Left lung (tissue), 4 donors: ENCODE measurements at regions not wholly inside any gene's neighbourhood (a gene's known extent, or its start where the extent isn't known, plus 50 kb on each side); places are given as distances from the start of the nearest gene placed in this dataset.

Experiments
- ATAC-seq: fragments of 200-7000 bp; cut with Tn5 transposase; one replicate; pipeline ENCODE4 v1.9.1; 2020; ENCODE audit warnings: moderate library complexity
- DNase-seq, 4 donors: peaks; one replicate each; pipeline ENCODE4 v3.0.0-alpha.2; 2013 to 2020
- H3K27ac ChIP-seq, 2 donors: fragments of 200-600 bp; sonication (generic) in 1 of 2; one replicate each; pipeline versions ENCODE4 v1.5.0 to v1.8.0; 2020 to 2021
- H3K27me3 ChIP-seq, 2 donors: fragments of 200-600 bp; sonication (generic) in 1 of 2; one replicate each; pipeline versions ENCODE4 v1.5.0 to v1.8.0; 2020 to 2021
- H3K36me3 ChIP-seq, 2 donors: fragments of 200-600 bp; sonication (generic) in 1 of 2; one replicate each; pipeline versions ENCODE4 v1.5.0 to v1.8.0; 2020 to 2021
- H3K4me1 ChIP-seq, 2 donors: fragments of 200-600 bp; one replicate each; pipeline ENCODE4 v1.8.0; 2021
- H3K4me3 ChIP-seq, 2 donors: fragments of 200-600 bp; sonication (generic) in 1 of 2; one replicate each; pipeline versions ENCODE4 v1.5.0 to v1.8.0; 2020 to 2021; ENCODE audit warnings: mild to moderate bottlenecking in 1 of 2
- H3K9me3 ChIP-seq, 2 donors: fragments of 200-600 bp; sonication (generic) in 1 of 2; one replicate each; pipeline versions ENCODE4 v1.5.0 to v1.8.0; 2020 to 2021
- CTCF ChIP-seq, 2 donors: fragments of 200-600 bp; sonication (generic) in 1 of 2; IDR thresholded peaks; one replicate each; pipeline versions ENCODE4 v1.5.0 to v1.8.0; 2021; ENCODE audit warnings: antibody characterized with exemption in 2 of 2
- intact Hi-C, 2 donors: fragments of 100-400 bp; cut with DNase I; formaldehyde crosslinking; loops; one replicate each; pipeline versions ENCODE4 v1.11.2 to v1.14.2; 2022
- donor health status: DM: no; HTN: yes; CAD: no.
- donor health status: DM: no; HTN: no; CAD: no.

- ATAC-seq (no peak), DNase-seq (no peak)
- no peaks in the 10 kb centered on the region for H3K27me3 ChIP-seq
- H3K27ac ChIP-seq = no peak overlapping the region
- no peak for TF ChIP-seq CTCF (IDR thresholded peaks at IDR 0.05)
- H3K9me3 ChIP-seq = no peaks in the 10 kb centered on the region
- peaks cover 6 to 11% of the 10 kb centered on the region in 2 donors for H3K4me1 ChIP-seq
- H3K36me3 ChIP-seq = no peaks in the 10 kb centered on the region
- intact Hi-C loops = no loop called here
- H3K4me3 ChIP-seq = no peak overlapping the region
These were observed 370.4 kb upstream of the CITED2 start for GRCh38 chr6:139744891-139745290.

DNA sequence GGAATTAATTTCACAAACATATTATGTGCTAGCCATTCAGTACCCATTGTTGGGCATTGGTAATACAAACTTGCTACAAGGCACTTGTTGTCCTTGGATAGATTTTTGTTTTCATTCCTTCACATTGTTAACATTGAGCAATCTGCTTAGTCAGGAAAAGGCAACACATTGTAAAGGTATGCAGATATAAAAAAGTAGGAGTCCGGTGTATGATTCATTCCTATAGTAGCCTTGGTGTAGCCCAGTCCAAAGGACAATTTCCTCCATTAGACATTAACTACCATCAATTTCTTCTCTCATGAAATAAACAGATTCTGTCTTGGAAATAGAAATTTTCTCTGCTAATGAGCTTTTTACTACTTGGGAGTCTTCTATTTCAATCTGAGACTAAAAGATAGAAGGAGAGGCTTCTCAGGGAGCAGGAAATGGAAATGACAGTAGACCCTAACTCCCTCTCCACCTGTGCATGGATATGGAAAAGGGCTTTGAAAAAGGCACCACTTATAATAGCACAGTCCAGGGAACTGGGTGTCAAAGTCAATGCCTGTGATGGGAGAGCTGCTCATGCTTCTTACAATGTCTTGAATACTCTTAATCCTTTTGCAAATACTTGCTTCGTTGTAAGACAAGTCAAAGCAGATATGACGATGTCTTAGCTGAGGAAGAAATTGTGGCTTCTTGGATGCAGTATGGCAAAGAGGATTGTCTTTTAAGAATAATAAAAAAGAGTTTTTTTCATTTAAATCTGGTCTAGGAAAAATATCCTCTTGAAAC, 369.4 kb upstream of the CITED2 start:
- no peak for TF ChIP-seq CTCF (IDR thresholded peaks at IDR 0.05)
- no peak overlapping the region for H3K27ac ChIP-seq
- ATAC-seq = peak; percentile 82

DNA sequence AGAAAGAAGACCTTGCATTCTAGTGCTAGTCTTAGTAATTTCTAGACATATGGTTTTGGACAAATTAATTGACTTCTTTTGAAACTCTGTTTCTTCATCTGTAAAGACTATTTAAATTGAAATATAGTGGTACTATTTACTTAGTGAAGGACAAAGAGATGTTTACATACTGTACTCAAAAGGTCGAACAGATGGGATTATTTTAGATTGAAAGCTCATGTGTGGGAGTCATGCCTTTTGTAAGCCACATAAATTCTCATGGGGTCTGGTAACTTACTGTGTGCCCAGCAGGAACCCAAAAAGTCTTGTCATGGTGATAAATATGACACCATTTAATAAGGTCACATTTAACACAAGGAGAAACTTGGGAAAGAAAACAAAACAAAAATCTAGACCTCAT, 368.2 kb upstream of the CITED2 start:
- Histone ChIP-seq H3K27ac (no peak overlapping the region), H3K9me3 (no peaks in the 10 kb centered on the region), H3K36me3 (no peaks in the 10 kb centered on the region), H3K4me3 (no peak overlapping the region), H3K27me3 (no peaks in the 10 kb centered on the region), H3K4me1 (peaks cover 0 to 6% of the 10 kb centered on the region in 2 donors)
- intact Hi-C loops = no loop called here
- ATAC-seq (no peak), DNase-seq (no peak)
- no peak for TF ChIP-seq CTCF (IDR thresholded peaks at IDR 0.05)

More for the DNA sequence above, 369.4 kb upstream of the CITED2 start:
- Histone ChIP-seq H3K36me3 (no peaks in the 10 kb centered on the region), H3K4me1 (peaks cover 6 to 10% of the 10 kb centered on the region in 2 donors), H3K27me3 (no peaks in the 10 kb centered on the region), H3K9me3 (no peaks in the 10 kb centered on the region), H3K4me3 (no peak overlapping the region)
- intact Hi-C loops = no loop called here
- no peak for DNase-seq

DNA sequence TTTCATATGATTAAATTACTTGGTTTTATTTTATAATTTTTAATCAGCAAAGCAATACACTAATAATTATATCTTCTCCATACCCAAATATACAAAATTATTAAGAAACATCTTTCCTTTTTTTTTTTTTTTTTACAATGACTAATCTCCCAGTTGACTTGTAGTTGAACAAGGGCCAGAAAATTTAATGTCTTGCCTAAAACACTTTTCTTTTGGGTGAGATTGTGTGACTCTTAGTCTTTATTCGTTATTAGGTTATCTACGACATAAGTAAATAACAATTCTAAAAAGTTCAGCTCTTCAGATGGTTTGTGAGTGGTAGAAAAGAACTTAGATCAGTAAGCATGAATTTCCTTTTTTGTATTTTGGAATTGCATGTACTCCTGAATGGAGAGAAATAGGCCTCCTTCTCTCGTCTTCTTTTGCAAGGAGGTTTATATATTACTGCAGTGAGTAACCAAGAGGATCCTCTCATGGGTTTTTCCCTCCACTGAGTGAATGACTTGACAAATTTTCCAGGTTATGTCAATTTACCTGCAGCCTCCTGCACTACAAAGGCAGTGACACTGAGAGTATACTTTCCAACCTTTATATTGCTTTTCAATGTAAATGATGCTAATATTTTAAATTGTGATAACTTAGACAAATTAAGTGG, 364.5 kb upstream of the CITED2 start:
- ATAC-seq = no peak
- no peak overlapping the region for H3K4me3 ChIP-seq

More for the DNA sequence above, 364.5 kb upstream of the CITED2 start:
- DNase-seq = no peak
- intact Hi-C loops = no loop called here
- no peaks in the 10 kb centered on the region for H3K9me3 ChIP-seq
- H3K27ac ChIP-seq = no peak overlapping the region
- no peaks in the 10 kb centered on the region for H3K27me3 ChIP-seq
- H3K36me3 ChIP-seq = no peaks in the 10 kb centered on the region
- peaks cover 0 to 6% of the 10 kb centered on the region in 2 donors for H3K4me1 ChIP-seq
- no peak for TF ChIP-seq CTCF (IDR thresholded peaks at IDR 0.05)
